ENCODE measurements at regions not wholly inside any gene's neighbourhood (a gene's known extent, or its start where the extent isn't known, plus 50 kb on each side); places are given as distances from the start of the nearest gene placed in this dataset.

DNA sequence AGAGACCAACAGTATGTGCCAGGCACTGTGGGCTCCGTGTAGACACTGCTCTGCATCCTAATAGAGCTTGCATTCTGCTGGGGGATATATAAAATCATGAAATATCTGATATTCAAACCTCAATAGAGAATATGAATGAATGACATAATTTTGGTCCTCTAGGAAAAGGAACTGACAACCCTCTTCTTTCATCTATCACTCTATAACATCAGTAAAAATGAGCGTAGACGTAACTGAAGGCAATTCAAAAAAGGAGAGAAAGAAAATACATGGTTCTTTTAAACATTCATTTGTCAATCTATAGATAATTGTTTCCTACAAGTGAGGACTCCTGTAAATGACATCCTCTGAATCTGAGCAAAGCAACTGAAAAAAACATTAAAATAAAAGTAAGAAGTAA lies 607.4 kb upstream of the LRRN3 start:
- no peak overlapping the region for H2AK5ac ChIP-seq (ENCODE audit: low read depth, low read length)
- no peak overlapping the region for H4K5ac ChIP-seq (ENCODE audit: low read depth, low read length)
- no peak overlapping the region for H2BK20ac ChIP-seq (ENCODE audit: low read depth, low read length)
- H3K14ac ChIP-seq (replicated peaks; ENCODE audit: low read depth, low read length), result no peak overlapping the region
- ATAC-seq (ENCODE audit: low read depth) (no peak), DNase-seq (no peak)
- intact Hi-C loops (cut with micrococcal nuclease), result no loop called here
- H2BK15ac ChIP-seq (ENCODE audit: low read depth, low read length), result no peak overlapping the region
- no peak overlapping the region for H2BK120ac ChIP-seq (ENCODE audit: low read depth, low read length)
- H3K56ac ChIP-seq (ENCODE audit: extremely low read depth, insufficient read depth, low read length), result no peak overlapping the region
- no peaks in the 10 kb centered on the region for H4K20me1 ChIP-seq (ENCODE audit: insufficient read depth, low read length)
- WGBS, 2 experiments (ENCODE audit: extremely low coverage in 2 of 2, insufficient read length in 1 of 2), result no CpG with 5 or more reads among the region's 3 CpGs
- no peaks in the 10 kb centered on the region for H3K36me3 ChIP-seq (ENCODE audit: control insufficient read depth, insufficient read depth, low read length)
- CTCF ChIA-PET, result no interaction called here
- dilution Hi-C loops (cut with HindIII; ENCODE audit: low sequenced_read_pairs, unreplicated experiment), result no loop called here
- H3K27me3 ChIP-seq (ENCODE audit: control insufficient read depth, insufficient read depth, low read length), result no peaks in the 10 kb centered on the region
- POLR2A ChIA-PET (ENCODE audit: unreplicated experiment), result no interaction called here
- H3K9me3 ChIP-seq (ENCODE audit: control insufficient read depth, insufficient read depth, low read length), result no peaks in the 10 kb centered on the region
- no peak overlapping the region for H3K4me3 ChIP-seq (ENCODE audit: insufficient read depth, low read depth, low read length)
- H2BK5ac ChIP-seq (ENCODE audit: low read depth, low read length, poor library complexity, severe bottlenecking), result no peak overlapping the region
- no peak overlapping the region for H4K91ac ChIP-seq (ENCODE audit: insufficient read depth, low read depth, low read length)
- no peaks in the 10 kb centered on the region for H3K9me1 ChIP-seq (ENCODE audit: insufficient read depth, low read length)
- H3K18ac ChIP-seq (ENCODE audit: low read depth, low read length), result no peak overlapping the region
- no peak overlapping the region for H3K23ac ChIP-seq (ENCODE audit: low read depth, low read length)
- H2AFZ ChIP-seq (replicated peaks; ENCODE audit: low read length, poor library complexity), result no peak overlapping the region
- no peaks in the 10 kb centered on the region for H3K79me1 ChIP-seq (ENCODE audit: low read depth in 1 of 2, low read length in 2 of 2)
- no peak overlapping the region for H4K8ac ChIP-seq (ENCODE audit: low read depth in 2 of 2, low read length in 2 of 2)
- TF ChIP-seq, protein P1, sequence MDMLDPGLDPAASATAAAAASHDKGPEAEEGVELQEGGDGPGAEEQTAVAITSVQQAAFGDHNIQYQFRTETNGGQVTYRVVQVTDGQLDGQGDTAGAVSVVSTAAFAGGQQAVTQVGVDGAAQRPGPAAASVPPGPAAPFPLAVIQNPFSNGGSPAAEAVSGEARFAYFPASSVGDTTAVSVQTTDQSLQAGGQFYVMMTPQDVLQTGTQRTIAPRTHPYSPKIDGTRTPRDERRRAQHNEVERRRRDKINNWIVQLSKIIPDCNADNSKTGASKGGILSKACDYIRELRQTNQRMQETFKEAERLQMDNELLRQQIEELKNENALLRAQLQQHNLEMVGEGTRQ (IDR thresholded peaks at IDR 0.05; ENCODE audit: low read depth, low read length), result no peak
- TF ChIP-seq, protein P2, sequence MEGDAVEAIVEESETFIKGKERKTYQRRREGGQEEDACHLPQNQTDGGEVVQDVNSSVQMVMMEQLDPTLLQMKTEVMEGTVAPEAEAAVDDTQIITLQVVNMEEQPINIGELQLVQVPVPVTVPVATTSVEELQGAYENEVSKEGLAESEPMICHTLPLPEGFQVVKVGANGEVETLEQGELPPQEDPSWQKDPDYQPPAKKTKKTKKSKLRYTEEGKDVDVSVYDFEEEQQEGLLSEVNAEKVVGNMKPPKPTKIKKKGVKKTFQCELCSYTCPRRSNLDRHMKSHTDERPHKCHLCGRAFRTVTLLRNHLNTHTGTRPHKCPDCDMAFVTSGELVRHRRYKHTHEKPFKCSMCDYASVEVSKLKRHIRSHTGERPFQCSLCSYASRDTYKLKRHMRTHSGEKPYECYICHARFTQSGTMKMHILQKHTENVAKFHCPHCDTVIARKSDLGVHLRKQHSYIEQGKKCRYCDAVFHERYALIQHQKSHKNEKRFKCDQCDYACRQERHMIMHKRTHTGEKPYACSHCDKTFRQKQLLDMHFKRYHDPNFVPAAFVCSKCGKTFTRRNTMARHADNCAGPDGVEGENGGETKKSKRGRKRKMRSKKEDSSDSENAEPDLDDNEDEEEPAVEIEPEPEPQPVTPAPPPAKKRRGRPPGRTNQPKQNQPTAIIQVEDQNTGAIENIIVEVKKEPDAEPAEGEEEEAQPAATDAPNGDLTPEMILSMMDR (conservative IDR thresholded peaks at IDR 0.05; ENCODE audit: low read depth, low read length), result no peak
- TF ChIP-seq MXI1 (IDR thresholded peaks at IDR 0.05; ENCODE audit: borderline replicate concordance, low read depth, low read length) (no peak), BHLHE40 (IDR thresholded peaks at IDR 0.05; ENCODE audit: low read depth, low read length) (no peak), SMC3 (IDR thresholded peaks at IDR 0.05; ENCODE audit: low read depth, low read length) (no peak), RAD21 (IDR thresholded peaks at IDR 0.05; ENCODE audit: low read length) (no peak), RFX5 (IDR thresholded peaks at IDR 0.05; ENCODE audit: low read depth, low read length) (no peak), RCOR1 (IDR thresholded peaks at IDR 0.05; ENCODE audit: insufficient replicate concordance, low read length) (no peak), MAFK (IDR thresholded peaks at IDR 0.05; ENCODE audit: low read depth, low read length) (no peak), FOS (IDR thresholded peaks at IDR 0.05; ENCODE audit: low read depth, low read length) (no peak), CEBPB (IDR thresholded peaks at IDR 0.05; ENCODE audit: low read depth, low read length) (no peak), CHD1 (IDR thresholded peaks at IDR 0.05; ENCODE audit: low read depth, low read length) (no peak), POLR2A (IDR thresholded peaks at IDR 0.05; ENCODE audit: low read depth, low read length) (no peak), NFE2L2 (IDR thresholded peaks at IDR 0.05; ENCODE audit: low read depth, low read length) (no peak), MAZ (IDR thresholded peaks at IDR 0.05; ENCODE audit: borderline replicate concordance, low read depth, low read length) (no peak)
- TF ChIP-seq, protein P3, sequence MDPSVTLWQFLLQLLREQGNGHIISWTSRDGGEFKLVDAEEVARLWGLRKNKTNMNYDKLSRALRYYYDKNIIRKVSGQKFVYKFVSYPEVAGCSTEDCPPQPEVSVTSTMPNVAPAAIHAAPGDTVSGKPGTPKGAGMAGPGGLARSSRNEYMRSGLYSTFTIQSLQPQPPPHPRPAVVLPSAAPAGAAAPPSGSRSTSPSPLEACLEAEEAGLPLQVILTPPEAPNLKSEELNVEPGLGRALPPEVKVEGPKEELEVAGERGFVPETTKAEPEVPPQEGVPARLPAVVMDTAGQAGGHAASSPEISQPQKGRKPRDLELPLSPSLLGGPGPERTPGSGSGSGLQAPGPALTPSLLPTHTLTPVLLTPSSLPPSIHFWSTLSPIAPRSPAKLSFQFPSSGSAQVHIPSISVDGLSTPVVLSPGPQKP (IDR thresholded peaks at IDR 0.05; ENCODE audit: borderline replicate concordance, low read depth, low read length), result no peak
- H3K4me2 ChIP-seq (ENCODE audit: low read depth, low read length), result no peak overlapping the region
- in situ Hi-C loops (cut with MboI; ENCODE audit: low sequenced_read_pairs), result no loop called here
- no peaks in the 10 kb centered on the region for H3K4me1 ChIP-seq (ENCODE audit: control insufficient read depth, insufficient read depth, low read length)
- no peak overlapping the region for H3K27ac ChIP-seq (ENCODE audit: insufficient read depth, low read length)
- BruUV-seq (replicated peaks), result no TSS peak
- H3K9ac ChIP-seq (ENCODE audit: low read depth, low read length), result no peak overlapping the region
- H3K4ac ChIP-seq (ENCODE audit: low read depth, low read length), result no peak overlapping the region
- H2AK9ac ChIP-seq (replicated peaks; ENCODE audit: low read depth, low read length, poor library complexity), result no peak overlapping the region
